ENCODE measurements at regions not wholly inside any gene's neighbourhood (a gene's known extent, or its start where the extent isn't known, plus 50 kb on each side); places are given as distances from the start of the nearest gene placed in this dataset.
A peak's percentile ranks its signal among the peaks of the same experiment; 100 is the strongest.
"Not testable (repeated sequence)": the region's sequence is repeated elsewhere in the genome, so short reads cannot be mapped to it uniquely, and the experiment has no call there.

DNA sequence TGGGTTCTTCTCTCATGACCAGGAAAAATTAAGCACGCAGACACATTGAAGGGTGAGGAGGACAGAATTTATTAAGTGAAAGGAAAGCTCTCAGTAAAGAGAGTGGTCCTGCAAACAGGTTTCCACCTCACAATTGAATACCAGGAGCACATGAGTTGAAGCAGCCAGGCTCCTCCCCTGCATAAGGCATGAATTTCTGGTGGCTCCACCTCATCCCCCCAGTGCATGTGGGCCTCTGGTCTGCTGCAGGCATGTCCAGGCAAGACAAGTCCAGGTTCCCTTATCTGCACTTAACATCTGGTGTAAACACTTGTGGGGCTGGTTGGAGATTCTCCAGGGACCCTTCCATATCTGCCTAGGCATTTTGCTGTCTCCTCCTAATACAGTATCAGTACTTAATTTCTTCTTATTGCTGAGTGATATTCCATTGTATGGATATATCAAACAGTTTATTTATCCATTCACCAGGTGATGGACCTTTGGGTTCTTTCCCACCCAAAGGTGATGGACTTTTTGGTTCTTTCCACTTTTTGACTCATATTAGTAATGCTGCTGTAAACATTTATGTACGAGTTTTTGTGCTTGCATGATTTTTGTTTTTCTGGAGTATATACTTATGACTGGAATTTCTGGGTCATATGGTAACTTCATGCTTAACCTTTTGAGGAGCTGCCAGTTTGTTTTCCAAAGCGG, 104.3 kb upstream of the ZNF519 start:
- not testable (repeated sequence) for H3K4me1 ChIP-seq (ENCODE audit: insufficient read depth, poor library complexity, severe bottlenecking); H3K27ac ChIP-seq (ENCODE audit: poor library complexity, severe bottlenecking); ATAC-seq (ENCODE audit: low read depth); H3K4me3 ChIP-seq (ENCODE audit: severe bottlenecking); H3K36me3 ChIP-seq (ENCODE audit: low read depth); H3K27me3 ChIP-seq (ENCODE audit: insufficient read depth, poor library complexity, severe bottlenecking); H3K9me3 ChIP-seq (ENCODE audit: severe bottlenecking); DNase-seq (ENCODE audit: low spot score)

DNA sequence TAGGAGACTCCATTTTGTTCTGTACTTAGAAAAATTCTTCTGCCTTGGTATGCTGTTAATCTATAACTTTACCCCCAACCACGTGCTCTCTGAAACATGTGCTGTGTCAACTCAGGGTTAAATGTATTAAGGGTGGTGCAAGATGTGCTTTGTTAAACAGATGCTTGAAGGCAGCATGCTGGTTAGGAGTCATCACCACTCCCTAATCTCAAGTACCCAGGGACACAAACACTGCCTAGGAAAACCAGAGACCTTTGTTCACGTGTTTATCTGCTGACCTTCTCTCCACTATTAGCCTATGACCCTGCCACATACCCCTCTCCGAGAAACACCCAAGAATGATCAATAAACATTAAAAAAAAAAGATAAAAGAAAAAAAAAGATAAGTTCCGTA, 93.0 kb upstream of the ZNF519 start:
- H3K27ac ChIP-seq (ENCODE audit: poor library complexity, severe bottlenecking); H3K4me1 ChIP-seq (ENCODE audit: insufficient read depth, poor library complexity, severe bottlenecking); H3K9me3 ChIP-seq (ENCODE audit: severe bottlenecking); DNase-seq (ENCODE audit: low spot score); H3K36me3 ChIP-seq (ENCODE audit: low read depth); H3K4me3 ChIP-seq (ENCODE audit: severe bottlenecking); ATAC-seq (ENCODE audit: low read depth); H3K27me3 ChIP-seq (ENCODE audit: insufficient read depth, poor library complexity, severe bottlenecking): not testable (repeated sequence)

DNA sequence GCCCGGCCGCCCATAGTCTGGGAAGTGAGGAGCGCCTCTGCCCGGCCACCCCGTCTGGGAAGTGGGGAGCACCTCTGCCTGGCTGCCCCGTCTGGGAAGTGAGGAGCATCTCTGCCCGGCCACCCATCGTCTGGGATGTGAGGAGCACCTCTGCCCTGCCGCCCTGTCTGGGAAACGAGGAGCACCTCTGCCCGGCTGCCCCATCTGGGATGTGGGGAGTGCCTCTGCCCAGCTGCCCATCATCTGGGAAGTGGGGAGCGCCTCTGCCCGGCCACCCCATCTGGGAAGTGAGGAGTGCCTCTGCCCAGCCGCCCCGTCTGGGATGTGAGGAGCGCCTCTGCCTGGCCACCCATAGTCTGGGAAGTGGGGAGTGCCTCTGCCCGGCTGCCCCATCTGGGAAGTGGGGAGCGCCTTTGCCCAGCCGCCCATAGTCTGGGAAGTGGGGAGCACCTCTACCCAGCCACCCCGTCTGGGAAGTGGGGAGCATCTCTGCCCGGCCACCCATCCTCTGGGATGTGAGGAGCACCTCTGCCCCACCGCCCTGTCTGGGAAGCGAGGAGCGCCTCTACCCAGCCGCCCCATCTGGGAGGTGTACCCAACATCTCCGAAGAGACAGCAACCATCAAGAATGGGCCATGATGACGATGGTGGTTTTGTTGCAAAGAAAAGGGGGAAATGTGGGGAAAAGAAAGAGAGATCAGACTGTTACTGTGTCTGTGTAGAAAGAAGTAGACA, 92.5 kb upstream of the ZNF519 start:
- not testable (repeated sequence) for H3K9me3 ChIP-seq (ENCODE audit: severe bottlenecking); H3K27me3 ChIP-seq (ENCODE audit: insufficient read depth, poor library complexity, severe bottlenecking); H3K36me3 ChIP-seq (ENCODE audit: low read depth); H3K4me3 ChIP-seq (ENCODE audit: severe bottlenecking); H3K4me1 ChIP-seq (ENCODE audit: insufficient read depth, poor library complexity, severe bottlenecking); H3K27ac ChIP-seq (ENCODE audit: poor library complexity, severe bottlenecking); ATAC-seq (ENCODE audit: low read depth)
- DNase-seq (ENCODE audit: low spot score), result peak; percentile 36

DNA sequence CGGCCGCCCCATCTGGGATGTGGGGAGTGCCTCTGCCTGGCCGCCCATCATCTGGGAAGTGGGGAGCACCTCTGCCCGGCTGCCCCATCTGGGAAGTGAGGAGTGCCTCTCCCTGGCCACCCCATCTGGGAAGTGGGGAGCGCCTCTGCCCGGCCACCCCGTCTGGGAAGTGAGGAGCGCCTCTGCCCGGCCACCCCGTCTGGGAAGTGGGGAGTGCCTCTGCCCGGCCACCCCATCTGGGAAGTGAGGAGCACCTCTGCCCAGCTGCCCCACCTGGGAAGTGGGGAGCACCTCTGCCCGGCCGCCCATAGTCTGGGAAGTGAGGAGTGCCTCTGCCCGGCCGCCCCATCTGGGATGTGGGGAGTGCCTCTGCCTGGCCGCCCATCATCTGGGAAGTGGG, 91.7 kb upstream of the ZNF519 start:
- H3K9me3 ChIP-seq (ENCODE audit: severe bottlenecking); ATAC-seq (ENCODE audit: low read depth); H3K36me3 ChIP-seq (ENCODE audit: low read depth); H3K27ac ChIP-seq (ENCODE audit: poor library complexity, severe bottlenecking); DNase-seq (ENCODE audit: low spot score); H3K27me3 ChIP-seq (ENCODE audit: insufficient read depth, poor library complexity, severe bottlenecking); H3K4me3 ChIP-seq (ENCODE audit: severe bottlenecking); H3K4me1 ChIP-seq (ENCODE audit: insufficient read depth, poor library complexity, severe bottlenecking): not testable (repeated sequence)

DNA sequence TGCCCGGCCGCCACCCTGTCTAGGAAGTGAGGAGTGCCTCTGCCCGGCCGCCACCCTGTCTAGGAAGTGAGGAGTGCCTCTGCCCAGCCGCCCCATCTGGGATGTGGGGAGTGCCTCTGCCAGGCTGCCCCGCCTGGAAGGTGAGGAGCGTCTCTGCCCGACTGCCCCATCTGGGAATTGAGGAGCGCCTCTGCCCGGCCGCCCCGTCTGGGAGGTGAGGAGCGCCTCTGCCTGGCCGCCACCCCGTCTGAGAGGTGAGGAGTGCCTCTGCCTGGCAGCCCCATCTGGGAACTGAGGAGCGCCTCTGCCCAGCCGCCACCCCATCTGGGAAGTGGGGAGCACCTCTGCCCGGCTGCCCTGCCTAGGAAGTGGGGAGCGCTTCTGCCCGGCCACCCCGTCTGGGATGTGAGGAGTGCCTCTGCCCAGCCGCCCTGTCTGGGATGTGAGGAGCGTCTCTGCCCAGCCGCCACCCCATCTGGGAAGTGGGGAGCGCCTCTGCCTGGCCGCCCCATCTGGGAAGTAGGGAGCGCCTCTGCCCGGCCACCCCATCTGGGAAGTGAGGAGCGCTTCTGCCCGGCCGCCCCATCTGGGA, 91.1 kb upstream of the ZNF519 start:
- H3K36me3 ChIP-seq (ENCODE audit: low read depth); ATAC-seq (ENCODE audit: low read depth); H3K27ac ChIP-seq (ENCODE audit: poor library complexity, severe bottlenecking); H3K4me1 ChIP-seq (ENCODE audit: insufficient read depth, poor library complexity, severe bottlenecking); H3K9me3 ChIP-seq (ENCODE audit: severe bottlenecking); H3K4me3 ChIP-seq (ENCODE audit: severe bottlenecking); H3K27me3 ChIP-seq (ENCODE audit: insufficient read depth, poor library complexity, severe bottlenecking): not testable (repeated sequence)
- peak; percentile 41 for DNase-seq (ENCODE audit: low spot score)

DNA sequence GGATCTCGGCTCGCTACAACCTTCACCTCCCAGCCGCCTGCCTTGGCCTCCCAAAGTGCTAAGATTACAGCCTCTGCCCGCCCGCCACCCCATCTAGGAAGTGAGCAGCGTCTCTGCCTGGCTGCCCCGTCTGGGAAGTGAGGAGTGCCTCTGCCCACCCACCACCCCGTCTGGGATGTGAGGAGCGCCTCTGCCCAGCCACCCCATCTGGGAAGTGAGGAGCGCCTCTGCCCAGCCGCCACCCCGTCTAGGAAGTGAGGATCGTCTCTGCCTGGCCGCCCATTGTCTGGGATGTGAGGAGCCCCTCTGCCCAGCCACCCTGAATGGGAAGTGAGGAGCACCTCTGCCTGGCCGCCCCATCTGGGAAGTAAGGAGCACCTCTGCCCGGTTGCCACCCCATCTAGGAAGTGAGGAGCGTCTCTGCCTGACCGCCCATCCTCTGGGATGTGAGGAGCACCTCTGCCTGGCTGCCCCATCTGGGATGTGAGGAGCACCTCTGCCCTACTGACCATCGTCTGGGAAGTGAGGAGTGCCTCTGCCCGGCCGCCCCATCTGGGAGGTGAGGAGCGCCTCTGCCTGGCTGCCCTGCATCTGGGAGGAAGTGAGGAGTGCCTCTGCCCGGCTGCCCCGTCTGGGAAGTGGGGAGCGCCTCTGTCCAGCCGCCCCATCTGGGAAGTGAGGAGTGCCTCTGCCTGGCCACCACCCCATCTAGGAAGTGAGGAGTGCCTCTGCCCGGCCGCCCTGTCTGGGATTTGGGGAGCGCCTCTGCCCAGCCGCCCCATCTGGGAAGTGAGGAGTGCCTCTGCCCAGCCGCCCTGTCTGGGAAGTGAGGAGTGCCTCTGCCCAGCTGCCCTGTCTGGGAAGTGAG, 90.4 kb upstream of the ZNF519 start:
- not testable (repeated sequence) for ATAC-seq (ENCODE audit: low read depth); H3K4me1 ChIP-seq (ENCODE audit: insufficient read depth, poor library complexity, severe bottlenecking); H3K36me3 ChIP-seq (ENCODE audit: low read depth); H3K4me3 ChIP-seq (ENCODE audit: severe bottlenecking); H3K9me3 ChIP-seq (ENCODE audit: severe bottlenecking); H3K27me3 ChIP-seq (ENCODE audit: insufficient read depth, poor library complexity, severe bottlenecking); H3K27ac ChIP-seq (ENCODE audit: poor library complexity, severe bottlenecking)
- peak; percentile 32 for DNase-seq (ENCODE audit: low spot score)

DNA sequence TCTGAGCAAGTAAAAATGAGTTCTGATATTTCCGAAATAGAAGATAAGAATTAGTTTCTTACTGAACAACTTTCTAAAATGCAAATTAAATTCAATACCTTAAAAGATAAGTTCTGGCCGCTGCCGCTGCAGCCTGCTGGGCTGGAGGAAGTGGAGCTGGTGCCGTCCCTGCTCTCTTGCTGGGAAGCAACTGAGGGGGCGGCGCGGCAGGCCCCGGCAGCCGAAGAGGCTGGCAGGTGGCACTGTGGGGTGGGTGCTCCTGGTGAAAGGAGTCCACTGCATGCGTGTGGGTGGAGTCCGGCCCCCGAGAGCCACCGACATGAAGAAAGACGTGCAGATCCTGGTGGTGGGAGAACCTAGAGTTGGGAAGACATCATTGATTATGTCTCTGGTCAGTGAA, 89.5 kb upstream of the ZNF519 start:
- ATAC-seq (ENCODE audit: low read depth) (no peak), DNase-seq (ENCODE audit: low spot score) (no peak)
- Histone ChIP-seq H3K36me3 (ENCODE audit: low read depth) (no peaks in the 10 kb centered on the region), H3K27ac (ENCODE audit: poor library complexity, severe bottlenecking) (no peak overlapping the region), H3K27me3 (ENCODE audit: insufficient read depth, poor library complexity, severe bottlenecking) (no peaks in the 10 kb centered on the region), H3K4me3 (ENCODE audit: severe bottlenecking) (no peak overlapping the region), H3K9me3 (ENCODE audit: severe bottlenecking) (no peaks in the 10 kb centered on the region), H3K4me1 (ENCODE audit: insufficient read depth, poor library complexity, severe bottlenecking) (no peaks in the 10 kb centered on the region)
- TF ChIP-seq, protein P1, sequence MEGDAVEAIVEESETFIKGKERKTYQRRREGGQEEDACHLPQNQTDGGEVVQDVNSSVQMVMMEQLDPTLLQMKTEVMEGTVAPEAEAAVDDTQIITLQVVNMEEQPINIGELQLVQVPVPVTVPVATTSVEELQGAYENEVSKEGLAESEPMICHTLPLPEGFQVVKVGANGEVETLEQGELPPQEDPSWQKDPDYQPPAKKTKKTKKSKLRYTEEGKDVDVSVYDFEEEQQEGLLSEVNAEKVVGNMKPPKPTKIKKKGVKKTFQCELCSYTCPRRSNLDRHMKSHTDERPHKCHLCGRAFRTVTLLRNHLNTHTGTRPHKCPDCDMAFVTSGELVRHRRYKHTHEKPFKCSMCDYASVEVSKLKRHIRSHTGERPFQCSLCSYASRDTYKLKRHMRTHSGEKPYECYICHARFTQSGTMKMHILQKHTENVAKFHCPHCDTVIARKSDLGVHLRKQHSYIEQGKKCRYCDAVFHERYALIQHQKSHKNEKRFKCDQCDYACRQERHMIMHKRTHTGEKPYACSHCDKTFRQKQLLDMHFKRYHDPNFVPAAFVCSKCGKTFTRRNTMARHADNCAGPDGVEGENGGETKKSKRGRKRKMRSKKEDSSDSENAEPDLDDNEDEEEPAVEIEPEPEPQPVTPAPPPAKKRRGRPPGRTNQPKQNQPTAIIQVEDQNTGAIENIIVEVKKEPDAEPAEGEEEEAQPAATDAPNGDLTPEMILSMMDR (IDR thresholded peaks at IDR 0.05; ENCODE audit: poor library complexity, severe bottlenecking), result no peak

DNA sequence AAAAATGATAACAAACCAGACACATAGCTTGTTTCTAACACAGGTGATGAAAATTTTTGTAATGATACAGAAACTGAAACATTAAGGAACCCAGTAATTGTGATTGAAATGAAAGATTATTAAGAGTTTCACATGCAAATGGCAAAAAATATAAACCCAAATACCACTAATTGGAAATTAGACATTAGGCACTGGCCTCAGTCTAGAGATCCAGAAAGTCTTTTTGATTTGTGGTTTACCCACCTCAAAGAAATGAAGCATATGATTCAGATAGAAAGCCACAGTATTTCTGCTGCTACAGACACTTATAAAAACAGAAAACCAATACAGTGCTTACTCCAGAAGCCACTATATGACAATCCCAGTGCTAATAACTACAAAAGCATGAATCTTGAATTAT, 83.7 kb upstream of the ZNF519 start:
- not testable (repeated sequence) for H3K27ac ChIP-seq (ENCODE audit: poor library complexity, severe bottlenecking); ATAC-seq (ENCODE audit: low read depth); H3K27me3 ChIP-seq (ENCODE audit: insufficient read depth, poor library complexity, severe bottlenecking); H3K36me3 ChIP-seq (ENCODE audit: low read depth); DNase-seq (ENCODE audit: low spot score); H3K9me3 ChIP-seq (ENCODE audit: severe bottlenecking); H3K4me1 ChIP-seq (ENCODE audit: insufficient read depth, poor library complexity, severe bottlenecking); H3K4me3 ChIP-seq (ENCODE audit: severe bottlenecking)

DNA sequence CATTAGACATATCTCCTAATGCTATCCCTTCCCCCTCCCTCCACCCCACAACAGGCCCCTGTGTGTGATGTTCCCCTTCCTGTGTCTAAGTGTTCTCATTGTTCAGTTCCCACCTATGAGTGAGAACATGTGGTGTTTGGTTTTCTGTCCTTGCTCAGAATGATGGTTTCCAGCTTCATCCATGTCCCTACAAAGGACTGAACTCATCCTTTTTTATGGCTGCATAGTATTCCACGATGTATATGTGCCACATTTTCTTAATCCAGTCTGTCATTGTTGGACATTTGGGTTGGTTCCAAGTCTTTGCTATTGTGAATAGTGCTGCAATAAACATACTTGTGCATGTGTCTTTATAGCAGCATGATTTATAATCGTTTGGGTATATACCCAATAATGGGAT, 71.2 kb upstream of the ZNF519 start:
- not testable (repeated sequence) for H3K36me3 ChIP-seq (ENCODE audit: low read depth); H3K27ac ChIP-seq (ENCODE audit: poor library complexity, severe bottlenecking); H3K4me3 ChIP-seq (ENCODE audit: severe bottlenecking); H3K9me3 ChIP-seq (ENCODE audit: severe bottlenecking); ATAC-seq (ENCODE audit: low read depth); DNase-seq (ENCODE audit: low spot score); H3K4me1 ChIP-seq (ENCODE audit: insufficient read depth, poor library complexity, severe bottlenecking); H3K27me3 ChIP-seq (ENCODE audit: insufficient read depth, poor library complexity, severe bottlenecking)
